Smooth muscle cell (in vitro differentiated cells): ENCODE measurements at regions not wholly inside any gene's neighbourhood (a gene's known extent, or its start where the extent isn't known, plus 50 kb on each side); places are given as distances from the start of the nearest gene placed in this dataset.

Experiments used
- DNase-seq: peaks from one replicate; lab custom pipeline; 2025; ENCODE audit not compliant: unreplicated experiment; lab: John Stamatoyannopoulos, UW
- H2AFZ ChIP-seq: fragments of 200-600 bp; sonication (generic); 2 replicates; pipeline ENCODE4 v1.6.0; 2016; ENCODE audit warnings: antibody characterized with exemption, low read depth, mild to moderate bottlenecking
- H3F3A ChIP-seq: fragments of 200-600 bp; sonication (generic); 2 replicates; pipeline ENCODE4 v1.6.0; 2017; ENCODE audit warnings: antibody characterized with exemption, low read depth
- H3K27ac ChIP-seq: fragments of 200-600 bp; sonication (generic); 2 replicates; pipeline ENCODE4 v1.5.1; 2016; ENCODE audit warnings: low read depth, mild to moderate bottlenecking
- H3K27me3 ChIP-seq: fragments of 200-600 bp; sonication (generic); 2 replicates; pipeline ENCODE4 v1.6.1; 2016; ENCODE audit warnings: low read depth, mild to moderate bottlenecking
- H3K36me3 ChIP-seq: fragments of 200-600 bp; sonication (generic); 2 replicates; pipeline ENCODE4 v1.5.1; 2016; ENCODE audit warnings: low read depth
- H3K4me1 ChIP-seq: fragments of 200-600 bp; sonication (generic); 2 replicates; pipeline ENCODE4 v1.5.1; 2016; ENCODE audit warnings: low read depth
- H3K4me2 ChIP-seq: fragments of 200-600 bp; sonication (generic); 2 replicates; pipeline ENCODE4 v1.6.0; 2016; ENCODE audit warnings: mild to moderate bottlenecking
- H3K4me3 ChIP-seq: fragments of 200-600 bp; sonication (generic); 2 replicates; pipeline ENCODE4 v1.5.1; 2016; ENCODE audit warnings: mild to moderate bottlenecking
- H3K79me2 ChIP-seq: fragments of 200-600 bp; sonication (generic); 2 replicates; pipeline ENCODE4 v1.6.0; 2016; ENCODE audit warnings: low read depth, mild to moderate bottlenecking
- H3K9ac ChIP-seq: fragments of 200-600 bp; sonication (generic); 2 replicates; pipeline ENCODE4 v1.6.0; 2016; ENCODE audit warnings: low read depth
- H3K9me3 ChIP-seq: fragments of 200-600 bp; sonication (generic); replicated peaks from 2 replicates; pipeline ENCODE4 v1.5.1; 2016; ENCODE audit warnings: low read depth
- H4K20me1 ChIP-seq: fragments of 200-600 bp; sonication (generic); 2 replicates; pipeline ENCODE4 v1.6.0; 2016; ENCODE audit warnings: low read depth
- CTCF ChIP-seq: fragments of 200-600 bp; sonication (generic); IDR thresholded peaks from 2 replicates; pipeline ENCODE4 v1.5.1; 2017; ENCODE audit warnings: borderline replicate concordance, mild to moderate bottlenecking, antibody characterized with exemption; ENCODE audit not compliant: insufficient read depth, poor library complexity, severe bottlenecking
- WGBS: methylation state at CpG from one replicate; pipeline ENCODE4 v1.1.7; 2016; ENCODE audit warnings: low lambda C conversion rate; 5-methylcytosine and 5-hydroxymethylcytosine counted together

GRCh38 chr12:61362037-61362436, 898.2 kb upstream of the USP15 start:
- Histone ChIP-seq H2AFZ (no peak overlapping the region), H3K36me3 (no peaks in the 10 kb centered on the region), H3K79me2 (no peaks in the 10 kb centered on the region), H3K4me1 (no peaks in the 10 kb centered on the region), H3K27ac (no peak overlapping the region), H3K4me2 (no peak overlapping the region), H3K9me3 (no peaks in the 10 kb centered on the region), H3F3A (no peaks in the 10 kb centered on the region), H3K9ac (no peak overlapping the region), H3K4me3 (no peak overlapping the region), H4K20me1 (no peaks in the 10 kb centered on the region), H3K27me3 (no peaks in the 10 kb centered on the region)
- WGBS = 89% methylated on average over 3 of the region's 3 CpGs
- no peak for DNase-seq
- no peak for TF ChIP-seq CTCF

- Histone ChIP-seq H3K36me3 (no peaks in the 10 kb centered on the region), H3K4me3 (no peak overlapping the region), H3K79me2 (no peaks in the 10 kb centered on the region), H3K4me1 (no peaks in the 10 kb centered on the region), H4K20me1 (no peaks in the 10 kb centered on the region), H3K27ac (no peak overlapping the region), H3K4me2 (no peak overlapping the region), H3K27me3 (no peaks in the 10 kb centered on the region), H3K9ac (no peak overlapping the region), H2AFZ (no peak overlapping the region), H3F3A (no peaks in the 10 kb centered on the region), H3K9me3 (no peaks in the 10 kb centered on the region)
- TF ChIP-seq CTCF = no peak
- no peak for DNase-seq
- WGBS = 75% methylated on average over 1 of the region's 1 CpG
These were observed 895.2 kb upstream of the USP15 start for GRCh38 chr12:61365001-61365400.

GRCh38 chr12:61367281-61367785, 892.9 kb upstream of the USP15 start:
- H3K27me3 ChIP-seq = no peaks in the 10 kb centered on the region
- no peak for TF ChIP-seq CTCF
- H3K27ac ChIP-seq = no peak overlapping the region
- no peak overlapping the region for H2AFZ ChIP-seq
- H3K4me2 ChIP-seq = no peak overlapping the region
- H3F3A ChIP-seq = no peaks in the 10 kb centered on the region
- 74% methylated on average over 1 of the region's 1 CpG for WGBS
- no peaks in the 10 kb centered on the region for H3K9me3 ChIP-seq
- DNase-seq = no peak
- no peaks in the 10 kb centered on the region for H4K20me1 ChIP-seq
- H3K79me2 ChIP-seq = no peaks in the 10 kb centered on the region
- H3K9ac ChIP-seq = no peak overlapping the region
- no peaks in the 10 kb centered on the region for H3K36me3 ChIP-seq
- no peaks in the 10 kb centered on the region for H3K4me1 ChIP-seq
- H3K4me3 ChIP-seq = no peak overlapping the region

GRCh38 chr12:61369241-61369910, 890.8 kb upstream of the USP15 start:
- Histone ChIP-seq H3K9ac (no peak overlapping the region), H3K27ac (no peak overlapping the region), H3K9me3 (no peaks in the 10 kb centered on the region), H2AFZ (no peak overlapping the region), H3K27me3 (no peaks in the 10 kb centered on the region), H3K79me2 (no peaks in the 10 kb centered on the region), H3K4me3 (no peak overlapping the region), H3K36me3 (no peaks in the 10 kb centered on the region), H4K20me1 (no peaks in the 10 kb centered on the region), H3K4me1 (no peaks in the 10 kb centered on the region), H3F3A (no peaks in the 10 kb centered on the region), H3K4me2 (no peak overlapping the region)
- WGBS = 88% methylated on average over 4 of the region's 4 CpGs
- no peak for DNase-seq
- no peak for TF ChIP-seq CTCF
